ENCODE measurements at regions not wholly inside any gene's neighbourhood (a gene's known extent, or its start where the extent isn't known, plus 50 kb on each side); places are given as distances from the start of the nearest gene placed in this dataset.

- TF ChIP-seq MAX (IDR thresholded peaks at IDR 0.05), result no peak
These were observed 273.0 kb upstream of the ID2 start for GRCh38 chr2:8408560-8409460.

DNA sequence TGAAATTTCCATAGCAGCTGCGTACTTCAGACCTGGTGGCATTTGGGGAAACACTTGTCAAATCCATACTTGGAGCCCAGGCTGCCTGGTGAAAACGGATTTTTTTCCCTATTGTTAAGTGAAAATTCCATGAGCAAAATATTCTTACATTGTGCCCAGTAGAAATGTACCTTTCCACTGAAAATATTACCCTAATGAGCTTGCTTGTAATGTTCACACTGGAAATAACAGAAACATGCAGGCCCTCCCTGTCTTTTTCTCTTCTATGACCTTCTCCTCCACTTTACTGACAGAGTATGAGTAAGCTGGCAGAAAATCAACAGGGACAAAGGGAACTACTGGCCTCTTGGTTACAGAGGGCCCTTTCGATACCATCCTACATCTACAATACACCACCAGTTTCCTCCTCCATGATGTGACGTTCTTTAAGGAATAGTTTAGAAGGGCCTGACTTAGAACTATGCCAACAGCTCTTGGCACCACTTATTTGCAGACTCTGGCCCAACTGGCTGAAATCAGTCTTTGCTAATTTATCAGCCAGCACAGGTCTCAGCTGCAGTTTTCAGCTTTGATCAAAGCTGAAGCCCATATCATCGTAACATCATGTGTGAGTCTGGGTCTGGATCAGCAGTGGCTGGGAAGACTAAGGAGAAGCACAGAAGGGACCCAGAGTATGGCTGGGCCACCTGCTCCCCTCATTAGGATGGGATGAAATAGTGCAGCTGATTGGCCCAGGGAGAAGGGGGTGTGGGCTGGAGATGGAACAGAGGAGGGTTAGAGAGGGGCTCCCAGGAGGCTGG lies 272.2 kb upstream of the ID2 start:
- no peak for TF ChIP-seq TAF1 (IDR thresholded peaks at IDR 0.05; ENCODE audit: low read depth)
- TF ChIP-seq MAX (IDR thresholded peaks at IDR 0.05), result no peak
- TF ChIP-seq RAD21 (IDR thresholded peaks at IDR 0.05; ENCODE audit: low read depth), result no peak
- no peak for TF ChIP-seq REST (IDR thresholded peaks at IDR 0.05; ENCODE audit: low read depth)
- no peak for TF ChIP-seq EGR1 (IDR thresholded peaks at IDR 0.05)
- TF ChIP-seq CEBPB (IDR thresholded peaks at IDR 0.05), result no peak
- TF ChIP-seq FOXM1 (IDR thresholded peaks at IDR 0.05; ENCODE audit: borderline replicate concordance, low read depth), result no peak
- no peak for TF ChIP-seq TCF12 (IDR thresholded peaks at IDR 0.05; ENCODE audit: low read depth)

- TF ChIP-seq REST (IDR thresholded peaks at IDR 0.05; ENCODE audit: low read depth), result no peak
- TF ChIP-seq FOXM1 (IDR thresholded peaks at IDR 0.05; ENCODE audit: borderline replicate concordance, low read depth), result no peak
- TF ChIP-seq, protein P1, sequence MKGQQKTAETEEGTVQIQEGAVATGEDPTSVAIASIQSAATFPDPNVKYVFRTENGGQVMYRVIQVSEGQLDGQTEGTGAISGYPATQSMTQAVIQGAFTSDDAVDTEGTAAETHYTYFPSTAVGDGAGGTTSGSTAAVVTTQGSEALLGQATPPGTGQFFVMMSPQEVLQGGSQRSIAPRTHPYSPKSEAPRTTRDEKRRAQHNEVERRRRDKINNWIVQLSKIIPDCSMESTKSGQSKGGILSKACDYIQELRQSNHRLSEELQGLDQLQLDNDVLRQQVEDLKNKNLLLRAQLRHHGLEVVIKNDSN (IDR thresholded peaks at IDR 0.05), result no peak
These were observed 269.8 kb upstream of the ID2 start for GRCh38 chr2:8412082-8412481.

GRCh38 chr2:8412586-8412985 lies 269.3 kb upstream of the ID2 start:
- TF ChIP-seq TCF12 (IDR thresholded peaks at IDR 0.05; ENCODE audit: low read depth), result no peak
- TF ChIP-seq EP300 (IDR thresholded peaks at IDR 0.05; ENCODE audit: borderline replicate concordance), result no peak
- no peak for TF ChIP-seq EGR1 (IDR thresholded peaks at IDR 0.05)
- no peak for TF ChIP-seq REST (IDR thresholded peaks at IDR 0.05; ENCODE audit: low read depth)
- TF ChIP-seq FOXM1 (IDR thresholded peaks at IDR 0.05; ENCODE audit: borderline replicate concordance, low read depth), result no peak
- no peak for TF ChIP-seq CREB1 (IDR thresholded peaks at IDR 0.05; ENCODE audit: low read depth)

DNA sequence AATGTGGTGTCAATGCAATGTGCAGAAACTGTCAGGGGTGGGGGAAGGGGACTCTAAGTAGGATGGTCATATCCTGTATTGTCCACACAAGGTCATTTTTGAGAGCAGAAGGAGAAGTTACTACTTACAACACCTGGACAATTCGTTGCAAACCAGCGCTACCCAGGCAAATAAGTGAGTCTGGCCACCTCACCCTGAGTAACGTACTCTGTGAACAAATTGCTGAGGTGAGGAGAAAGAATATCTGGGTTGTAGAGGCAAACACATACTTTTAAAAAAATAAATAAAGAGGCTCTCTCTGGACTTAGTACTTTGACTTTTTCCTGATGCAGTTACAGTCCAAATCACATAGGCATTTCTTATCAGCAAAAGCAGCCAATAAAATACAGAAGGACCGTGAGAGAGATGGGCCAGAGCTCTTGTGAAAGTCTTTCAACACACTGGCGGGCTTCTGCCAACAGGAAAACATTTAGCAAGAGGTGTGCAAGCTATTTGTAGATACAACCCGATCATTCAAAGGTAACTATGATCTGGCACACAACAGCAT lies 268.2 kb upstream of the ID2 start:
- TF ChIP-seq FOXM1 (IDR thresholded peaks at IDR 0.05; ENCODE audit: borderline replicate concordance, low read depth) (no peak), ZBTB7A (IDR thresholded peaks at IDR 0.05; ENCODE audit: low read depth) (no peak), TEAD4 (IDR thresholded peaks at IDR 0.05) (no peak)
- TF ChIP-seq, protein P1 (IDR thresholded peaks at IDR 0.05), result no peak
